GM19467 (cell line): ENCODE measurements at regions not wholly inside any gene's neighbourhood (a gene's known extent, or its start where the extent isn't known, plus 50 kb on each side); places are given as distances from the start of the nearest gene placed in this dataset.
"Not testable (repeated sequence)": the region's sequence is repeated elsewhere in the genome, so short reads cannot be mapped to it uniquely, and the experiment has no call there.

Experiments used
- ATAC-seq: cut with Tn5 transposase; IDR thresholded peaks from one replicate; pipeline ENCODE4 v1.9.1; 2021; ENCODE audit warnings: mild to moderate bottlenecking, moderate library complexity; ENCODE audit not compliant: unreplicated experiment

GRCh38 chr12:33588725-33589405, 149.2 kb upstream of the SYT10 start:
- ATAC-seq, result no peak

GRCh38 chr12:33589576-33590114, 150.0 kb upstream of the SYT10 start:
- no peak for ATAC-seq

GRCh38 chr12:33593753-33594152, 154.1 kb upstream of the SYT10 start:
- no peak for ATAC-seq

- no peak for ATAC-seq
Measured at GRCh38 chr12:33596061-33596460, 156.4 kb upstream of the SYT10 start.

- ATAC-seq, result no peak
Measured at GRCh38 chr12:33596814-33597213, 157.2 kb upstream of the SYT10 start.

GRCh38 chr12:33602515-33602914, 162.9 kb upstream of the SYT10 start:
- no peak for ATAC-seq

GRCh38 chr12:33605757-33606156, 166.1 kb upstream of the SYT10 start:
- no peak for ATAC-seq

- ATAC-seq, result no peak
Measured at GRCh38 chr12:33609910-33610309, 170.3 kb upstream of the SYT10 start.

- no peak for ATAC-seq
Measured at GRCh38 chr12:33614630-33615029, 175.0 kb upstream of the SYT10 start.

GRCh38 chr12:33617218-33617617, 177.6 kb upstream of the SYT10 start:
- ATAC-seq, result no peak

GRCh38 chr12:33628087-33628486, 188.5 kb upstream of the SYT10 start:
- ATAC-seq, result no peak

GRCh38 chr12:33634544-33634943, 194.9 kb upstream of the SYT10 start:
- ATAC-seq, result no peak

- ATAC-seq, result not testable (repeated sequence)
Measured at GRCh38 chr12:33636930-33637329, 197.3 kb upstream of the SYT10 start.

- ATAC-seq, result no peak
Measured at GRCh38 chr12:33639975-33640374, 200.4 kb upstream of the SYT10 start.

GRCh38 chr12:33649992-33650391, 210.4 kb upstream of the SYT10 start:
- no peak for ATAC-seq

GRCh38 chr12:33650832-33651231, 211.2 kb upstream of the SYT10 start:
- no peak for ATAC-seq

GRCh38 chr12:33653362-33653761, 213.7 kb upstream of the SYT10 start:
- ATAC-seq, result no peak

GRCh38 chr12:33654313-33654712, 214.7 kb upstream of the SYT10 start:
- no peak for ATAC-seq

- no peak for ATAC-seq
Measured at GRCh38 chr12:33663000-33663654, 223.5 kb upstream of the SYT10 start.

- ATAC-seq, result no peak
Measured at GRCh38 chr12:33669349-33669748, 229.7 kb upstream of the SYT10 start.

- no peak for ATAC-seq
Measured at GRCh38 chr12:33670284-33670683, 230.7 kb upstream of the SYT10 start.

- no peak for ATAC-seq
Measured at GRCh38 chr12:33671676-33672075, 232.1 kb upstream of the SYT10 start.
